IMR-90 (cell line): ENCODE measurements at regions not wholly inside any gene's neighbourhood (a gene's known extent, or its start where the extent isn't known, plus 50 kb on each side); places are given as distances from the start of the nearest gene placed in this dataset.

Source experiments
- ATAC-seq: fragments of 200-7000 bp; cut with Tn5 transposase; 2 replicates; pipeline ENCODE4 v1.9.1; 2020; ENCODE audit warnings: low read depth, mild to moderate bottlenecking, moderate library complexity
- BruUV-seq: library from RNA; stranded (reverse); fragments of 400-500 nt; replicated peaks from 2 replicates; lab custom pipeline; 2021; lab: Mats Ljungman, UMichigan
- CTCF ChIA-PET: fragments of 300-600 bp; formaldehyde crosslinking; extraction: SDS; loops from one replicate; lab custom pipeline; 2021; ENCODE audit warnings: antibody characterized with exemption; lab: Yijun Ruan, JAX
- POLR2A ChIA-PET: fragments of 300-600 bp; sonication (Branson Sonifier 250); formaldehyde crosslinking; loops from one replicate; lab custom pipeline; 2022; ENCODE audit warnings: antibody characterized with exemption; ENCODE audit not compliant: unreplicated experiment; lab: Charles Lee
- DNase-seq: peaks from one replicate; pipeline ENCODE4 v3.0.0; 2013
- H2AFZ ChIP-seq: replicated peaks from 2 replicates; pipeline ENCODE3; 2013; ENCODE audit warnings: low read length, mild to moderate bottlenecking; ENCODE audit not compliant: poor library complexity
- H2AK5ac ChIP-seq: 2 replicates; pipeline ENCODE4 v1.6.1; 2013; ENCODE audit warnings: low read depth, low read length, inconsistent platforms
- H2AK9ac ChIP-seq: replicated peaks from 2 replicates; pipeline ENCODE3; 2013; ENCODE audit warnings: mild to moderate bottlenecking, low read depth, low read length, moderate library complexity; ENCODE audit not compliant: poor library complexity
- H2BK120ac ChIP-seq: 2 replicates; pipeline ENCODE4 v1.6.1; 2013; ENCODE audit warnings: low read depth, low read length, inconsistent platforms
- H2BK15ac ChIP-seq: 3 replicates; pipeline ENCODE4 v1.6.1; 2013; ENCODE audit warnings: low read depth, low read length, inconsistent platforms
- H2BK20ac ChIP-seq: 2 replicates; pipeline ENCODE4 v1.6.1; 2013; ENCODE audit warnings: low read depth, mild to moderate bottlenecking, inconsistent platforms, low read length, moderate library complexity
- H2BK5ac ChIP-seq: 2 replicates; pipeline ENCODE4 v1.6.1; 2013; ENCODE audit warnings: mild to moderate bottlenecking, low read depth, low read length, inconsistent platforms; ENCODE audit not compliant: poor library complexity, severe bottlenecking
- H3K14ac ChIP-seq: replicated peaks from 2 replicates; pipeline ENCODE4 v1.6.1; 2013; ENCODE audit warnings: low read depth, low read length, inconsistent platforms
- H3K18ac ChIP-seq: 2 replicates; pipeline ENCODE4 v1.6.1; 2013; ENCODE audit warnings: low read depth, low read length, control low read depth
- H3K23ac ChIP-seq: 2 replicates; pipeline ENCODE4 v1.6.1; 2013; ENCODE audit warnings: low read depth, low read length, inconsistent platforms
- H3K27ac ChIP-seq: 2 replicates; pipeline ENCODE4 v1.5.1; 2013; ENCODE audit warnings: mild to moderate bottlenecking, control low read depth, low read length; ENCODE audit not compliant: insufficient read depth
- H3K27me3 ChIP-seq: 2 replicates; pipeline ENCODE4 v1.6.1; 2013; ENCODE audit warnings: low read length; ENCODE audit not compliant: control insufficient read depth, insufficient read depth
- H3K36me3 ChIP-seq: 2 replicates; pipeline ENCODE4 v1.6.1; 2013; ENCODE audit warnings: low read length, mixed read lengths; ENCODE audit not compliant: control insufficient read depth, insufficient read depth
- H3K4ac ChIP-seq: 2 replicates; pipeline ENCODE4 v1.6.1; 2013; ENCODE audit warnings: low read depth, low read length, inconsistent platforms
- H3K4me1 ChIP-seq: 2 replicates; pipeline ENCODE4 v1.6.1; 2013; ENCODE audit warnings: low read length, mixed read lengths; ENCODE audit not compliant: control insufficient read depth, insufficient read depth
- H3K4me2 ChIP-seq: 2 replicates; pipeline ENCODE4 v1.6.1; 2013; ENCODE audit warnings: low read depth, mild to moderate bottlenecking, control low read depth, low read length, moderate library complexity
- H3K4me3 ChIP-seq: 2 replicates; pipeline ENCODE4 v1.5.1; 2013; ENCODE audit warnings: low read depth, mild to moderate bottlenecking, control low read depth, low read length, moderate library complexity; ENCODE audit not compliant: insufficient read depth
- H3K56ac ChIP-seq: 2 replicates; pipeline ENCODE4 v1.6.1; 2013; ENCODE audit warnings: low read length, inconsistent platforms; ENCODE audit not compliant: insufficient read depth; ENCODE audit errors: extremely low read depth
- H3K79me1 ChIP-seq, 2 experiments: 2 replicates each; pipeline ENCODE4 v1.6.1; 2013; ENCODE audit warnings: low read length in 2 of 2, inconsistent platforms in 1 of 2, low read depth in 1 of 2
- H3K9ac ChIP-seq: 2 replicates; pipeline ENCODE4 v1.6.1; 2013; ENCODE audit warnings: low read depth, low read length, control low read depth
- H3K9me1 ChIP-seq: 2 replicates; pipeline ENCODE4 v1.6.1; 2013; ENCODE audit warnings: low read length, inconsistent platforms; ENCODE audit not compliant: insufficient read depth
- H3K9me3 ChIP-seq: 2 replicates; pipeline ENCODE4 v1.6.1; 2013; ENCODE audit warnings: low read length; ENCODE audit not compliant: control insufficient read depth, insufficient read depth
- H4K20me1 ChIP-seq: 2 replicates; pipeline ENCODE4 v1.6.1; 2013; ENCODE audit warnings: low read length, inconsistent platforms; ENCODE audit not compliant: insufficient read depth
- H4K5ac ChIP-seq: 2 replicates; pipeline ENCODE4 v1.6.1; 2013; ENCODE audit warnings: mild to moderate bottlenecking, low read depth, low read length, control low read depth
- H4K8ac ChIP-seq, 2 experiments: 2 replicates each; pipeline ENCODE4 v1.6.1; 2013; ENCODE audit warnings: low read depth in 2 of 2, low read length in 2 of 2, control low read depth in 1 of 2, inconsistent platforms in 1 of 2
- H4K91ac ChIP-seq: 2 replicates; pipeline ENCODE4 v1.6.1; 2013; ENCODE audit warnings: low read depth, low read length, inconsistent platforms; ENCODE audit not compliant: insufficient read depth
- MAFK ChIP-seq: IDR thresholded peaks from 2 replicates; pipeline ENCODE4 v1.6.1; 2012; ENCODE audit warnings: low read depth, low read length, improper control_type of control experiment
- MAZ ChIP-seq: IDR thresholded peaks from 2 replicates; pipeline ENCODE4 v1.6.1; 2012; ENCODE audit warnings: low read depth, mild to moderate bottlenecking, low read length, improper control_type of control experiment, moderate library complexity, borderline replicate concordance
- RCOR1 ChIP-seq: IDR thresholded peaks from 2 replicates; pipeline ENCODE4 v1.6.1; 2012; ENCODE audit warnings: mild to moderate bottlenecking, low read length, improper control_type of control experiment; ENCODE audit not compliant: insufficient replicate concordance
- WGBS, 2 experiments: methylation state at CpG; one replicate each; pipeline versions ENCODE4 v1.1.5 to v1.1.7; 2013; ENCODE audit warnings: missing lambda C conversion rate in 2 of 2; ENCODE audit not compliant: insufficient read length in 1 of 2; ENCODE audit errors: extremely low coverage in 2 of 2; 5-methylcytosine and 5-hydroxymethylcytosine counted together
- dilution Hi-C: fragments of 300-500 bp; cut with HindIII; formaldehyde crosslinking; loops from one replicate; pipeline ENCODE4 v1.14.3; 2018; ENCODE audit warnings: low sequenced_read_pairs; ENCODE audit not compliant: unreplicated experiment
- in situ Hi-C: fragments of 300-500 bp; cut with MboI; formaldehyde crosslinking; loops from 3 replicates; pipeline ENCODE4 v1.14.3; 2019; ENCODE audit warnings: low sequenced_read_pairs, inconsistent platforms, mixed read lengths
- intact Hi-C: fragments of 100-400 bp; cut with micrococcal nuclease; formaldehyde crosslinking; loops from 2 replicates; pipeline ENCODE4 v1.10.0; 2022

DNA sequence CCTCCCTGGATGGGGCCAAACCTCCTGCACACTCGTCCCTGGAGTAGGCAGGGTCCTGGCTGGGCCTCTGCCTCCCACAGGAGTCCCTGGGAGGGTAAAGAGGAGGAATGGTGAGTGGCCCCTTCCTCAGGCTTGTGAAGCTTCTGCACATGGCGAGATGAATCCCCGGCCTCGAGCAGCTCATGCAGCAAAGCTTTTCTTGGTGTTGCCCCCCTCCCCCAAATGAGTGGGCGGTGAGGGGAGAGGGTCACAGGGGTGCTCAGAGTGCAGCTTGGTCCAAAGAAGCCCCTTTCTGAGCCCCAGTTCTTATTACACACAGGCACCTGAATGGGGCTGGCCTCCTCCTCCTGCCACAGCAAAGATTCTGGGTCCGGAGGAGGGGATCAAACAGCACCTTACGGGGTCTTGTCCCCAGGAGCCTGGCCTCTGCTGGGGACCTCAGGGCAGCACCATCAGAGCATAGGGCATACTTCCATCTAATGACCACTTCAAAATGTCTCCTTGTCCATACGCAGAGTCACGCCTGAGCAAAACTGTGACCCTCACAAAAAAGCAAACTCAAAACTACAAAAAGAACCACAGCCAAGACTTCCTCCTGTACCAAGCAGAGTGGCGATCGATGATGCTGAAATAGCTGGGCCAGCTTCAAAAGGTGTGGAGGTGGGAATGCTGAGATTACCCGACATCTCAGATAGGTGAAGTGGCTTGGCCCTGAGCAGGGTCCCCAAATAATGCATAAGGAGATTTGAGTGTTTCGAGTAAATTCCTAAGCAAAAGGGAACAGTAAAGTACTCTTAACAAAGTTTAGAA lies 148.4 kb upstream of the TWIST2 start:
- H3K9me3 ChIP-seq, result no peaks in the 10 kb centered on the region
- no peak overlapping the region for H3K23ac ChIP-seq
- POLR2A ChIA-PET, result no interaction called here
- DNase-seq (no peak), ATAC-seq (no peak)
- BruUV-seq, result no TSS peak
- peak overlapping the region; percentile 24; the same call in 1 of the 2 replicates for H4K91ac ChIP-seq
- 0 out of 2 replicates have a peak overlapping the region, but pooled peaks have one; percentile 20 for H3K4ac ChIP-seq
- TF ChIP-seq RCOR1 (no peak), MAFK (no peak), MAZ (no peak)
- no peak overlapping the region for H3K9ac ChIP-seq
- no peak overlapping the region for H3K27ac ChIP-seq
- intact Hi-C loops (no loop called here), in situ Hi-C loops (no loop called here), dilution Hi-C loops (no loop called here)
- peak overlapping the region; percentile 5; the same call in 1 of the 2 replicates for H2AK5ac ChIP-seq
- 0 out of 2 replicates have a peak overlapping the region, but pooled peaks have one; percentile 10 for H3K18ac ChIP-seq
- no peak overlapping the region for H2BK5ac ChIP-seq
- H3K14ac ChIP-seq, result no peak overlapping the region
- H3K9me1 ChIP-seq, result peaks cover 8% of the 10 kb centered on the region; the same call in 1 of the 2 replicates
- H3K56ac ChIP-seq, result no peak overlapping the region
- no peak overlapping the region for H4K8ac ChIP-seq
- peak overlapping the region; percentile 29; the same call in 1 of the 2 replicates for H2BK20ac ChIP-seq
- no peak overlapping the region for H2BK15ac ChIP-seq
- H3K79me1 ChIP-seq, result no peaks in the 10 kb centered on the region
- no peaks in the 10 kb centered on the region for H3K36me3 ChIP-seq
- peak overlapping the region; percentile 36; the same call in 1 of the 2 replicates for H2BK120ac ChIP-seq
- H3K4me3 ChIP-seq, result no peak overlapping the region
- no peaks in the 10 kb centered on the region for H4K20me1 ChIP-seq
- no peak overlapping the region for H2AK9ac ChIP-seq
- peaks cover 8% of the 10 kb centered on the region; the same call in 1 of the 2 replicates for H3K4me1 ChIP-seq
- 87% methylated on average over 3 of the region's 13 CpGs; no CpG with 5 or more reads in 1 of the 2 experiments for WGBS, 2 experiments
- H4K5ac ChIP-seq, result no peak overlapping the region
- CTCF ChIA-PET, result interaction anchor here (1.0 kb wide), 1 partner anchor 25 kb away, joined by 3 read pairs; no protein-coding TSS in a partner anchor
- peaks cover 2% of the 10 kb centered on the region; the same call in 1 of the 2 replicates for H3K27me3 ChIP-seq
- H3K4me2 ChIP-seq, result no peak overlapping the region
- no peak overlapping the region for H2AFZ ChIP-seq
